ENCODE measurements at regions not wholly inside any gene's neighbourhood (a gene's known extent, or its start where the extent isn't known, plus 50 kb on each side); places are given as distances from the start of the nearest gene placed in this dataset.

- Mint-ChIP-seq H3K4me1 (no peaks in the 10 kb centered on the region), H3K4me3 (no peak overlapping the region), H3K36me3 (ENCODE audit: insufficient read depth) (no peaks in the 10 kb centered on the region), H3K27ac (ENCODE audit: low read depth) (no peak overlapping the region), H3K9me3 (no peaks in the 10 kb centered on the region), H3K27me3 (peaks cover 7% of the 10 kb centered on the region)
- DNase-seq (ENCODE audit: low spot score in 2 of 2) (no peak), ATAC-seq (replicated peaks; ENCODE audit: extremely low read depth, poor library complexity, severe bottlenecking) (no peak)
Measured at GRCh38 chr5:68777135-68777534, 316.7 kb upstream of the SLC30A5 start.

DNA sequence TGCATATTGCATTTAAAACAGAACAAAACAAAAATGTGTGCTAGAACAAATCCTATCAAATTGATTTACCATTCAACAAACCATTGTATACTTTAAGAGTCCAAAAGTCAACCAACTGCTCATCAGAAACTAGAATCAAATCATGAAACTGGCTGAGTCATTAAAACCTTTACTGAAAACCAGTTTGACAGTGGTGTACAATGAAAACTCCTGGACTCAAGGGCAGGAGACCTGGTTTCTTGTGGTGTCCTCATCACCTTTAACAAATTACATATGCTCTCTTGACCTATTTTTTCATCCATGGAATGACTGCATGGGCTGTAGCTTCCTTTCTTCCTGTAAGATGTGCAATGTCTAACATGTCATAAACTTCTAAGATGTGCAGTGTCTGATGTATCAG is 315.3 kb upstream of the SLC30A5 start:
- ATAC-seq (replicated peaks; ENCODE audit: extremely low read depth, poor library complexity, severe bottlenecking) (no peak), DNase-seq (ENCODE audit: low spot score in 2 of 2) (no peak)
- peaks cover 5% of the 10 kb centered on the region for H3K9me3 Mint-ChIP-seq
- H3K27me3 Mint-ChIP-seq: peaks cover 7% of the 10 kb centered on the region
- no peaks in the 10 kb centered on the region for H3K36me3 Mint-ChIP-seq (ENCODE audit: insufficient read depth)
- H3K4me3 Mint-ChIP-seq: no peak overlapping the region
- H3K27ac Mint-ChIP-seq (ENCODE audit: low read depth): no peak overlapping the region
- H3K4me1 Mint-ChIP-seq: no peaks in the 10 kb centered on the region

DNA sequence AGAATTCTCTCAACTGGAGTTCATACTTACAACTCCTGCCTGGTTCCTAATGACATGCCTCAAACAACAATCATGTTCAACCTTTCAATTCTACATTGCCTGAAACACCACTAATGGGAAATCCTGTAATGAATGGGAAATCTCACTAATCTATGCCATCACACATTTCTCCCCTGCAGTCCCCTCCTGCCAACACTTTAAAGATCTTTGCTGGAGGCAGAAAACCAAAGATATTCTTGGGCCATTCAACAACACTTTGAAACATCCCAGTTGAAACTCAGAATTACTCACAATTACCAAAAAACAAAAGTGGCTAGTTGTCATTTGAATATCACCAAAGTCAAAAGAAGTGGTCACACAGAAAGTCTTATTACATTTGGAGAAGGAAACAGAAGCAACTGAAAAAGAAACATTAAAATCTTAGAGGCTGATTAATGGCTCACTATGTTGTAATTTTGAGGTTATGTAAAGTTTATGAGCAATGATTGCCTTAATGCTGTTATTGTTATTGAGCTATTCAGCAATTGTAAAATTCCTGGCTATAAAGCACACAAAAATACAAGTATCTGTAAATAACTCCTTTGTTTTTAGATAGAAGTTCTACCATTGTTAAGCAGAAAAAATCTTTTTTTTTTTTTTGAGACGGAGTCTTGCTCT is 313.4 kb upstream of the SLC30A5 start:
- Mint-ChIP-seq H3K4me1 (no peaks in the 10 kb centered on the region), H3K9me3 (peaks cover 5% of the 10 kb centered on the region), H3K36me3 (ENCODE audit: insufficient read depth) (no peaks in the 10 kb centered on the region), H3K27me3 (peaks cover 7% of the 10 kb centered on the region), H3K27ac (ENCODE audit: low read depth) (no peak overlapping the region), H3K4me3 (no peak overlapping the region)
- ATAC-seq (replicated peaks; ENCODE audit: extremely low read depth, poor library complexity, severe bottlenecking) (no peak), DNase-seq (ENCODE audit: low spot score in 2 of 2) (no peak)

DNA sequence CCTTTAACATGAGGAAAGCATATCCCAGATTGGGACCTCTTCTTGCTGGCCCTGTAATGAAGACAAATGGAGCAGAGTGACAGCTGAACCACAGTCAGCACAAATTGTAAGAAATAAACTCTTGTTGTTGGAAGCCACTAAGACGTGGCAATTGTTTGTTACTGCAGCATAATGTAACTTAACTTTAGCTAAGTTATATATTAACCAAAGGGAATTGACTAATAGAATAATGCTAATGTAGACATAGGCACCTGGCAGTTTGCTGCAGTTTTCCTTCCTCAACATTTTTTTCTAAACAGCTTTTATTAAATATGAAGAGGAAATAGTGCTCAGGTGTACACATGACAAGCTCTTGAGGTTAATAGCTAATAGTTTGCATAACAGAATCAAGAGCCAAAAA is 300.7 kb upstream of the SLC30A5 start:
- no peak overlapping the region for H3K4me3 Mint-ChIP-seq
- ATAC-seq (replicated peaks; ENCODE audit: extremely low read depth, poor library complexity, severe bottlenecking): no peak
- no peak overlapping the region for H3K27ac Mint-ChIP-seq (ENCODE audit: low read depth)
- H3K4me1 Mint-ChIP-seq: no peaks in the 10 kb centered on the region
- no peaks in the 10 kb centered on the region for H3K27me3 Mint-ChIP-seq
- no peaks in the 10 kb centered on the region for H3K36me3 Mint-ChIP-seq (ENCODE audit: insufficient read depth)
- no peaks in the 10 kb centered on the region for H3K9me3 Mint-ChIP-seq
- DNase-seq (ENCODE audit: low spot score in 2 of 2): no peak

DNA sequence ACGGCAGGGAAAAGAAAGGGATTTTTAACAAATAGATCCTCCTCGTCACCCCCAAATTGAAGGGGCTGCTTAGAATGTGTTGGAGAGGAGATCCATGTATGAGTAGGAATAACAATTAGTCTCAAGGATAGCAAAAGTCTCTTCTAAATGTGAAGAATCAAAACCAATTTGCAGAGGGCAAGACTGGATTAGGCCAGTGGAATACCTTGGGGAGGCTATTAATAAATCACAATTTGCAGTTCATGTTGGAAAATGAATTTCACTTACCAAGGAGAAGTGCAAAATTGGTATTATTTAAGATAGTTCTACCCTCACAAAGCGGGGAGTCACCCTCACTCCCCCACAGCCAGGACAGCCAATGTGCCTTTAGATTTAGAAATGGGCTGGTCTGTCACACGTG is 299.8 kb upstream of the SLC30A5 start:
- no peaks in the 10 kb centered on the region for H3K4me1 Mint-ChIP-seq
- no peak for ATAC-seq (replicated peaks; ENCODE audit: extremely low read depth, poor library complexity, severe bottlenecking)
- no peak overlapping the region for H3K27ac Mint-ChIP-seq (ENCODE audit: low read depth)

GRCh38 chr5:68795190-68795589 is 298.6 kb upstream of the SLC30A5 start:
- ATAC-seq (replicated peaks; ENCODE audit: extremely low read depth, poor library complexity, severe bottlenecking) (no peak), DNase-seq (ENCODE audit: low spot score in 2 of 2) (no peak)
- Mint-ChIP-seq H3K4me1 (no peaks in the 10 kb centered on the region), H3K27ac (ENCODE audit: low read depth) (no peak overlapping the region), H3K9me3 (no peaks in the 10 kb centered on the region), H3K4me3 (no peak overlapping the region), H3K27me3 (no peaks in the 10 kb centered on the region), H3K36me3 (ENCODE audit: insufficient read depth) (no peaks in the 10 kb centered on the region)

More for the DNA sequence above, 299.8 kb upstream of the SLC30A5 start:
- Mint-ChIP-seq H3K4me3 (no peak overlapping the region), H3K27me3 (no peaks in the 10 kb centered on the region), H3K36me3 (ENCODE audit: insufficient read depth) (no peaks in the 10 kb centered on the region), H3K9me3 (no peaks in the 10 kb centered on the region)
- no peak for DNase-seq (ENCODE audit: low spot score in 2 of 2)

- Mint-ChIP-seq H3K4me1 (no peaks in the 10 kb centered on the region), H3K27me3 (no peaks in the 10 kb centered on the region), H3K36me3 (ENCODE audit: insufficient read depth) (no peaks in the 10 kb centered on the region), H3K4me3 (no peak overlapping the region), H3K9me3 (no peaks in the 10 kb centered on the region), H3K27ac (ENCODE audit: low read depth) (no peak overlapping the region)
- ATAC-seq (replicated peaks; ENCODE audit: extremely low read depth, poor library complexity, severe bottlenecking) (no peak), DNase-seq (ENCODE audit: low spot score in 2 of 2) (no peak)
Measured at GRCh38 chr5:68798877-68799843, 294.7 kb upstream of the SLC30A5 start.

- no peaks in the 10 kb centered on the region for H3K36me3 Mint-ChIP-seq (ENCODE audit: insufficient read depth)
- ATAC-seq (replicated peaks; ENCODE audit: extremely low read depth, poor library complexity, severe bottlenecking): no peak
- no peak overlapping the region for H3K27ac Mint-ChIP-seq (ENCODE audit: low read depth)
- H3K27me3 Mint-ChIP-seq: no peaks in the 10 kb centered on the region
- DNase-seq (ENCODE audit: low spot score in 2 of 2): no peak
- H3K4me1 Mint-ChIP-seq: no peaks in the 10 kb centered on the region
- no peaks in the 10 kb centered on the region for H3K9me3 Mint-ChIP-seq
- no peak overlapping the region for H3K4me3 Mint-ChIP-seq
Measured at GRCh38 chr5:68802430-68802829, 291.4 kb upstream of the SLC30A5 start.

DNA sequence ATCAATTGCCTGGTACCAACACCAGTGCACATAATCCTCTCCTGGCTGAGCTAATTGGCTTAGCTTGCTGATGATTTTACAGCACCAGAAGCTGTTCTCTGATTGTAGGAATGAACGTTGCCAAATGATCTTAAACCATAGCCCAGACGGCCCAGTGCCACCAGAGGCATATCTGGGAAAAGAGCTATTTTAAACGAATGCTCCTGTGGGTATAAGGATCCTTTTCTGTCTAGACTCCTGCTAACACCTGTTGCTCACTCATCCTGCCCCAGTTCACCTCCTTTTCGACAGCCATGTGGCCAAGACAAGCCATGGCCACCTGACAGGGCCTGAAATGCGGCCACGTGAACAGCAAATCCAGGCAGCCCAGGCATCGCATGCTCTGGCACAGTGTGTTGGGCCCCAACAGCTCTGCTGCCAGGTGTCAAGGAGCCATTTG is 289.9 kb upstream of the SLC30A5 start:
- ATAC-seq (replicated peaks; ENCODE audit: extremely low read depth, poor library complexity, severe bottlenecking): no peak
- H3K27ac Mint-ChIP-seq (ENCODE audit: low read depth): no peak overlapping the region
- H3K4me3 Mint-ChIP-seq: no peak overlapping the region
- no peaks in the 10 kb centered on the region for H3K27me3 Mint-ChIP-seq
- H3K4me1 Mint-ChIP-seq: no peaks in the 10 kb centered on the region
- H3K36me3 Mint-ChIP-seq (ENCODE audit: insufficient read depth): no peaks in the 10 kb centered on the region
- DNase-seq (ENCODE audit: low spot score in 2 of 2): no peak
- H3K9me3 Mint-ChIP-seq: no peaks in the 10 kb centered on the region

DNA sequence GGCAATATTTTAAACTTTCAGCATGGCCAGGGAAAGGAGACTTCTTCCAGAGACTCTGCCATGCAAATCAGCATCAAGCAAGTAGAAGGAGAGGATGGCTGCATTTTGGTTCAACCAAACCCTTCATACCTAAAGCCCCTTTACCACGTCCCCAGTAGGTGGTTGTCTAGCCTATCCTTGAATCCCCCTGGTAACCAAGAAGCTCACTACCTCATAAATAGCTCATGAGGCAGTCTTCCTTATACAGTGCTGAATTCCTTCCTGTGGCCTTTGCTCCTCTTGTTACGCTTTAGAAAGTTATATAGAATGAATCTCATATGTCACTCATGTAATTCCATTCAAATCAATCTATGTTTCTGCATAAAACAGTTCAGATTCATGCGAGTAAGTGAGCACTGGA is 289.5 kb upstream of the SLC30A5 start:
- no peaks in the 10 kb centered on the region for H3K36me3 Mint-ChIP-seq (ENCODE audit: insufficient read depth)
- ATAC-seq (replicated peaks; ENCODE audit: extremely low read depth, poor library complexity, severe bottlenecking) (no peak), DNase-seq (ENCODE audit: low spot score in 2 of 2) (no peak)
- no peaks in the 10 kb centered on the region for H3K4me1 Mint-ChIP-seq
- no peaks in the 10 kb centered on the region for H3K9me3 Mint-ChIP-seq
- no peak overlapping the region for H3K27ac Mint-ChIP-seq (ENCODE audit: low read depth)
- no peaks in the 10 kb centered on the region for H3K27me3 Mint-ChIP-seq
- H3K4me3 Mint-ChIP-seq: no peak overlapping the region

DNA sequence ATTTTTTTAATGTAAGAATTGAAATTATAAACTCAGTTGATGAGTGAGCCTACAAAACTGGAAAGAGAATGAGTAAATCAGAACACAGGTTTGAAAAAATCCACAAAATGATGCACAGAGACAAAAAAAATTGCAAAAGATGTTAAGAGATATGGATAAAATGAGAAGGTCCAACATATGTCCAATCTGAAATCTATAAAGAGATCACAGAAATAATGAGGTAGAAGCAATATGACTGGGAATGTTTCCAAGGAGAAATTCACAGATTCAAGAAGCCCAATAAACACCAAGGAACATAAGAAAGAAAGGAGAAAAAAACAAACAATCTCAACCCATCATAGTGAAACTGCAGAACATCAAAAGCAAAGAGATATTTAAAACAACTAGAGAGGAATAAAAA is 288.4 kb upstream of the SLC30A5 start:
- Mint-ChIP-seq H3K4me3 (no peak overlapping the region), H3K27ac (ENCODE audit: low read depth) (no peak overlapping the region), H3K27me3 (no peaks in the 10 kb centered on the region), H3K36me3 (ENCODE audit: insufficient read depth) (no peaks in the 10 kb centered on the region), H3K9me3 (no peaks in the 10 kb centered on the region), H3K4me1 (no peaks in the 10 kb centered on the region)
- no peak for ATAC-seq (replicated peaks; ENCODE audit: extremely low read depth, poor library complexity, severe bottlenecking)
- DNase-seq (ENCODE audit: low spot score in 2 of 2): no peak

DNA sequence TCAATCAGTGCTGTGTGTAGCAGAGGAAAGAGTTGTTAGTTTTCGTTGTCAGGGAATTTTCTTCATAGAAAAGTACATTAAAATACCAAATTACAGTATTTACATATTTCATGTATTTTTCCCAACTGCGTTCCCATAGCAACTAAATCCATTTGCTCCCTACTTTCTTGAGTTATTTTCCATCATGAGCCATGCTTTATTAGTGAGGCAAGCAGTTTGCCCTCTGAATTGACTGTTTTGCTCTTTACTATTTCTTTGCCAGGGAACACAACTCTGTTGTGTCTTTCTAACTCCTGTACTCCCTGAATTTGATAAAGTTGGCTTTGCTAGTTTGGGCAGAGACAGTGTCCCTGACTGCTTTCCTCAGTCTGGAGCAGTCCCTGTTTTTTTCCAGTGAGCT is 276.2 kb upstream of the SLC30A5 start:
- Mint-ChIP-seq H3K4me3 (no peak overlapping the region), H3K4me1 (no peaks in the 10 kb centered on the region), H3K27ac (ENCODE audit: low read depth) (no peak overlapping the region), H3K36me3 (ENCODE audit: insufficient read depth) (no peaks in the 10 kb centered on the region), H3K9me3 (no peaks in the 10 kb centered on the region), H3K27me3 (peaks cover 66% of the 10 kb centered on the region)
- ATAC-seq (replicated peaks; ENCODE audit: extremely low read depth, poor library complexity, severe bottlenecking) (no peak), DNase-seq (ENCODE audit: low spot score in 2 of 2) (no peak)
